GM12878 (cell line): ENCODE measurements at regions not wholly inside any gene's neighbourhood (a gene's known extent, or its start where the extent isn't known, plus 50 kb on each side); places are given as distances from the start of the nearest gene placed in this dataset.

Experiments
- ATAC-seq: fragments of 200-7000 bp; cut with Tn5 transposase; 3 replicates; pipeline ENCODE4 v1.9.1; 2020; ENCODE audit warnings: mild to moderate bottlenecking, moderate library complexity
- BruUV-seq: library from RNA; stranded (reverse); fragments of 400-500 nt; replicated peaks from 2 replicates; lab custom pipeline; 2021; lab: Mats Ljungman, UMichigan
- CTCF ChIA-PET: fragments of 300-600 bp; sonication (Branson Sonifier 250); formaldehyde crosslinking; extraction: SDS; loops from one replicate; lab custom pipeline; 2021; ENCODE audit warnings: inconsistent platforms; lab: Yijun Ruan, JAX
- POLR2A ChIA-PET: fragments of 350-600 bp; formaldehyde crosslinking; extraction: SDS; loops from one replicate; lab custom pipeline; 2021; ENCODE audit warnings: inconsistent platforms; lab: Charles Lee
- RAD21 ChIA-PET: fragments of 300-600 bp; sonication (Branson Sonifier 250); formaldehyde crosslinking; loops from one replicate; lab custom pipeline; 2023; ENCODE audit warnings: antibody characterized with exemption; ENCODE audit not compliant: unreplicated experiment; lab: Charles Lee
- SMC1A ChIA-PET: fragments of 300-600 bp; sonication (Branson Sonifier 250); formaldehyde crosslinking; loops from one replicate; lab custom pipeline; 2023; ENCODE audit not compliant: unreplicated experiment, uncharacterized antibody; lab: Charles Lee
- DNase-seq: peaks from one replicate; pipeline ENCODE4 v3.0.0-alpha.2; 2011; ENCODE audit warnings: low read depth, low spot score
- FAIRE-seq: peaks from 3 replicates; lab custom pipeline; 2011; peaks lifted over from hg19 to GRCh38; lab: Jason Lieb, UNC
- H2AFZ ChIP-seq: 2 replicates; pipeline ENCODE4 v1.6.0; 2011; ENCODE audit warnings: low read depth, low read length, control low read depth; ENCODE audit not compliant: control insufficient read depth
- H3K27ac ChIP-seq: 2 replicates; pipeline ENCODE4 v1.5.1; 2011; ENCODE audit warnings: control low read depth; ENCODE audit not compliant: control insufficient read depth, insufficient read depth
- H3K27me3 ChIP-seq, 2 experiments: replicated peaks in 1 of 2; 2 replicates each; pipeline versions ENCODE4 v1.6.0 to v1.6.1; 2011; ENCODE audit warnings: low read length in 1 of 2; ENCODE audit not compliant: control insufficient read depth in 2 of 2, insufficient read depth in 2 of 2
- H3K36me3 ChIP-seq, 2 experiments: 2 replicates each; pipeline ENCODE4 v1.5.1; 2011; ENCODE audit warnings: low read length in 1 of 2; ENCODE audit not compliant: control insufficient read depth in 2 of 2, insufficient read depth in 2 of 2
- H3K4me1 ChIP-seq: 2 replicates; pipeline ENCODE4 v1.6.1; 2011; ENCODE audit warnings: mild to moderate bottlenecking, low read length, moderate library complexity, mixed read lengths; ENCODE audit not compliant: control insufficient read depth, insufficient read depth
- H3K4me2 ChIP-seq: 2 replicates; pipeline ENCODE4 v1.6.0; 2011; ENCODE audit warnings: control low read depth; ENCODE audit not compliant: control insufficient read depth, insufficient read depth
- H3K4me3 ChIP-seq: fragments of 200-600 bp; sonication (generic); 2 replicates; pipeline ENCODE4 v1.5.1; 2016
- H3K79me2 ChIP-seq: 2 replicates; pipeline ENCODE4 v1.6.0; 2011; ENCODE audit warnings: low read length; ENCODE audit not compliant: control insufficient read depth, insufficient read depth
- H3K9ac ChIP-seq: 2 replicates; pipeline ENCODE4 v1.8.0; 2011; ENCODE audit warnings: low read length, control low read depth, mixed read lengths; ENCODE audit not compliant: control insufficient read depth, insufficient read depth
- H3K9me3 ChIP-seq: replicated peaks from 3 replicates; pipeline ENCODE4 v1.5.1; 2011; ENCODE audit warnings: mild to moderate bottlenecking, low read length; ENCODE audit not compliant: control insufficient read depth, insufficient read depth
- H4K20me1 ChIP-seq: 2 replicates; pipeline ENCODE4 v1.6.0; 2011; ENCODE audit not compliant: control insufficient read depth, insufficient read depth
- CBX3 ChIP-seq: fragments of 200-600 bp; sonication (generic); IDR thresholded peaks from 2 replicates; pipeline ENCODE4 v1.6.1; 2016; ENCODE audit warnings: low read depth, borderline replicate concordance
- EGR1 ChIP-seq, 2 experiments: IDR thresholded peaks; 1 replicate in 1 of 2; 2 replicates in 1 of 2; pipeline ENCODE4 v1.6.1; 2011 to 2012; ENCODE audit warnings: low read depth in 2 of 2, low read length in 2 of 2, borderline replicate concordance in 1 of 2, mild to moderate bottlenecking in 1 of 2, moderate library complexity in 1 of 2
- KDM1A ChIP-seq: fragments of 200-600 bp; sonication (generic); IDR thresholded peaks from 2 replicates; pipeline ENCODE4 v1.6.1; 2016; ENCODE audit warnings: borderline replicate concordance
- NR2C2 ChIP-seq: IDR thresholded peaks from 2 replicates; pipeline ENCODE4 v1.6.1; 2011; ENCODE audit warnings: borderline replicate concordance, low read depth; ENCODE audit not compliant: control insufficient read depth, insufficient read length
- TCF3 ChIP-seq: IDR thresholded peaks from 2 replicates; pipeline ENCODE4 v1.6.1; 2012; ENCODE audit warnings: low read depth, mild to moderate bottlenecking, low read length, borderline replicate concordance; ENCODE audit not compliant: insufficient read depth
- WRNIP1 ChIP-seq: IDR thresholded peaks from 2 replicates; pipeline ENCODE4 v1.6.1; 2011; ENCODE audit warnings: low read depth, low read length, improper control_type of control experiment, borderline replicate concordance
- in situ Hi-C: fragments of 300-500 bp; cut with MboI; formaldehyde crosslinking; loops from 9 replicates; pipeline ENCODE4 v1.14.3; 2018; ENCODE audit warnings: mixed read lengths
- intact Hi-C: fragments of 100-400 bp; cut with micrococcal nuclease; formaldehyde crosslinking; loops from one replicate; pipeline ENCODE4 v1.14.2; 2022; ENCODE audit not compliant: unreplicated experiment
- TF ChIP-seq, protein P1 (sequence below): fragments of 150-350 bp; IDR thresholded peaks from 2 replicates; pipeline ENCODE4 v1.6.1; 2014; ENCODE audit warnings: mild to moderate bottlenecking, low read depth, low read length

- FAIRE-seq (no peak), DNase-seq (no peak), ATAC-seq (no peak)
- no peak for TF ChIP-seq CBX3
- TF ChIP-seq TCF3, result no peak
- no peak for TF ChIP-seq EGR1 (IDR thresholded peaks at IDR 0.05; ENCODE audit: borderline replicate concordance in 1 of 2, low read depth in 2 of 2, low read length in 2 of 2)
- TF ChIP-seq WRNIP1, result no peak
- no peak for TF ChIP-seq KDM1A
- no peaks in the 10 kb centered on the region for H4K20me1 ChIP-seq
- ChIA-PET CTCF (no interaction called here), SMC1A (no interaction called here), POLR2A (no interaction called here), RAD21 (no interaction called here)
- H3K27ac ChIP-seq, result no peak overlapping the region
- H2AFZ ChIP-seq, result no peak overlapping the region
- no TSS peak for BruUV-seq
- no peaks in the 10 kb centered on the region for H3K27me3 ChIP-seq
- no peaks in the 10 kb centered on the region for H3K9me3 ChIP-seq
- no peaks in the 10 kb centered on the region for H3K36me3 ChIP-seq
- in situ Hi-C loops, result no loop called here
- no peaks in the 10 kb centered on the region for H3K4me1 ChIP-seq
- no peak overlapping the region for H3K9ac ChIP-seq
- H3K79me2 ChIP-seq, result no peaks in the 10 kb centered on the region
- intact Hi-C loops, result no loop called here
- no peak overlapping the region for H3K4me2 ChIP-seq
- no peak overlapping the region for H3K4me3 ChIP-seq
Observed at GRCh38 chr10:61244261-61244775, 208.9 kb downstream of the TMEM26 start.

- no peak overlapping the region for H3K4me3 ChIP-seq
- no peaks in the 10 kb centered on the region for H3K36me3 ChIP-seq
- in situ Hi-C loops (no loop called here), intact Hi-C loops (no loop called here)
- RAD21 ChIA-PET, result no interaction called here
- TF ChIP-seq NR2C2, result no peak
- TF ChIP-seq, protein P1, sequence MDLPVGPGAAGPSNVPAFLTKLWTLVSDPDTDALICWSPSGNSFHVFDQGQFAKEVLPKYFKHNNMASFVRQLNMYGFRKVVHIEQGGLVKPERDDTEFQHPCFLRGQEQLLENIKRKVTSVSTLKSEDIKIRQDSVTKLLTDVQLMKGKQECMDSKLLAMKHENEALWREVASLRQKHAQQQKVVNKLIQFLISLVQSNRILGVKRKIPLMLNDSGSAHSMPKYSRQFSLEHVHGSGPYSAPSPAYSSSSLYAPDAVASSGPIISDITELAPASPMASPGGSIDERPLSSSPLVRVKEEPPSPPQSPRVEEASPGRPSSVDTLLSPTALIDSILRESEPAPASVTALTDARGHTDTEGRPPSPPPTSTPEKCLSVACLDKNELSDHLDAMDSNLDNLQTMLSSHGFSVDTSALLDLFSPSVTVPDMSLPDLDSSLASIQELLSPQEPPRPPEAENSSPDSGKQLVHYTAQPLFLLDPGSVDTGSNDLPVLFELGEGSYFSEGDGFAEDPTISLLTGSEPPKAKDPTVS, result no peak
- no peak overlapping the region for H3K27ac ChIP-seq
- no peaks in the 10 kb centered on the region for H3K79me2 ChIP-seq
- no peak overlapping the region for H3K4me2 ChIP-seq
- H3K9me3 ChIP-seq, result no peaks in the 10 kb centered on the region
- DNase-seq (no peak), FAIRE-seq (no peak), ATAC-seq (no peak)
- no peaks in the 10 kb centered on the region for H4K20me1 ChIP-seq
- H3K4me1 ChIP-seq, result no peaks in the 10 kb centered on the region
- SMC1A ChIA-PET, result interaction anchor here (0.9 kb wide), 1 partner anchor 38 kb away, joined by 3 read pairs; no protein-coding TSS in a partner anchor
- POLR2A ChIA-PET, result no interaction called here
- BruUV-seq, result no TSS peak
- H2AFZ ChIP-seq, result no peak overlapping the region
- no peaks in the 10 kb centered on the region; a peak in 1 of 4 replicates for H3K27me3 ChIP-seq
- H3K9ac ChIP-seq, result no peak overlapping the region
- CTCF ChIA-PET, result interaction anchor here (0.6 kb wide), 1 partner anchor 416 kb away, joined by 3 read pairs; no protein-coding TSS in a partner anchor
Observed at GRCh38 chr10:61232780-61233179, 220.4 kb downstream of the TMEM26 start.
